Fibroblast of mammary gland (primary cell): ENCODE measurements at regions not wholly inside any gene's neighbourhood (a gene's known extent, or its start where the extent isn't known, plus 50 kb on each side); places are given as distances from the start of the nearest gene placed in this dataset.

ENCODE experiments used
- DNase-seq: peaks from one replicate; pipeline ENCODE4 v3.0.0-alpha.2; 2010; ENCODE audit warnings: low read depth
- H3K4me3 ChIP-seq: 2 replicates; pipeline ENCODE4 v1.5.1; 2011; ENCODE audit warnings: low read depth, mild to moderate bottlenecking, low read length, moderate library complexity; ENCODE audit not compliant: control insufficient read depth
- TF ChIP-seq, protein P1 (sequence below): conservative IDR thresholded peaks from 2 replicates; pipeline ENCODE4 v1.5.1; 2011; ENCODE audit warnings: low read depth, low read length, inconsistent platforms; ENCODE audit not compliant: control insufficient read depth, insufficient read depth

GRCh38 chr7:153507885-153508284, 544.3 kb upstream of the DPP6 start:
- no peak for DNase-seq
- H3K4me3 ChIP-seq: no peak overlapping the region
- TF ChIP-seq, protein P1, sequence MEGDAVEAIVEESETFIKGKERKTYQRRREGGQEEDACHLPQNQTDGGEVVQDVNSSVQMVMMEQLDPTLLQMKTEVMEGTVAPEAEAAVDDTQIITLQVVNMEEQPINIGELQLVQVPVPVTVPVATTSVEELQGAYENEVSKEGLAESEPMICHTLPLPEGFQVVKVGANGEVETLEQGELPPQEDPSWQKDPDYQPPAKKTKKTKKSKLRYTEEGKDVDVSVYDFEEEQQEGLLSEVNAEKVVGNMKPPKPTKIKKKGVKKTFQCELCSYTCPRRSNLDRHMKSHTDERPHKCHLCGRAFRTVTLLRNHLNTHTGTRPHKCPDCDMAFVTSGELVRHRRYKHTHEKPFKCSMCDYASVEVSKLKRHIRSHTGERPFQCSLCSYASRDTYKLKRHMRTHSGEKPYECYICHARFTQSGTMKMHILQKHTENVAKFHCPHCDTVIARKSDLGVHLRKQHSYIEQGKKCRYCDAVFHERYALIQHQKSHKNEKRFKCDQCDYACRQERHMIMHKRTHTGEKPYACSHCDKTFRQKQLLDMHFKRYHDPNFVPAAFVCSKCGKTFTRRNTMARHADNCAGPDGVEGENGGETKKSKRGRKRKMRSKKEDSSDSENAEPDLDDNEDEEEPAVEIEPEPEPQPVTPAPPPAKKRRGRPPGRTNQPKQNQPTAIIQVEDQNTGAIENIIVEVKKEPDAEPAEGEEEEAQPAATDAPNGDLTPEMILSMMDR: no peak

- TF ChIP-seq, protein P1: no peak
- no peak for DNase-seq
- no peak overlapping the region for H3K4me3 ChIP-seq
These were observed 542.4 kb upstream of the DPP6 start for GRCh38 chr7:153509768-153510167.

DNA sequence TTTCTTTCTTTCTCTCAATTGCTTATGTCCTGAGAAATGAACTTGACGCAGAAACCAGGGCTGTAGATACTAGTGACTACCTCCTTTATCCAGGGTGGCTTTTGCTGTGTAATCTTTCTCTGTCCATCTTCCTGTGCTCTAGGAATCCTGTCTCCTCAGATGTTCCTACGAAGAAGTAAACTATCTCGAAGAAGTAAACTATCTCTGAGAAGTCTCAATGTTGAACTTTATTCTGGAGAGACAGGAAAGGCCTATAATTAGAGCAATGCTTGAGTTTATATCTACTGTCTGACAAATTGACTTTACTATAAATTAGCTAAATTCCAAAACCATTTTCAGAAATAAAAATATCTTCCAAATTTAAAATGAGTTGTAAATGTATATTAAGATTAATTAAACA, 541.5 kb upstream of the DPP6 start:
- TF ChIP-seq, protein P1: no peak
- DNase-seq: no peak
- no peak overlapping the region for H3K4me3 ChIP-seq

DNA sequence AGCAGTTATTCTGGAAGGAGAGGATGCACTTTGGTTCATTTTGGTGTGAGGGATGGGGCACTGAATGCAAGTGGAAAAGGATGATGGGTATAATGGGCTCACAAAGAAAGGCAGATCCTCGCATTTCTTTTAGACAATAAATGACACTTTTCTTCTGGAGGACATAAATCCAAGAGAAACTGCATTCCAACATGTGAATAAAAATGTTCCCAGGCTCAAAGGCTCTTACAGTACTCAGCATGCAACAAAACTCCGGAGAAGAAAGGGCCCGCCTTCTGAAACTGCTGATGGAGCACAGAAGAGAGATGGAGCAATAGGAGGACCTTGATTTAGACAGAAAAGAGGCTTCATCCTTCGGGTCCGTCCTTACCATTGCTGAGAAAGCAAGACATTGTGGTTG, 538.2 kb upstream of the DPP6 start:
- TF ChIP-seq, protein P1: no peak
- H3K4me3 ChIP-seq: no peak overlapping the region
- no peak for DNase-seq

- no peak for DNase-seq
- no peak overlapping the region for H3K4me3 ChIP-seq
- TF ChIP-seq, protein P1: no peak
These were observed 536.8 kb upstream of the DPP6 start for GRCh38 chr7:153515359-153515758.

GRCh38 chr7:153518201-153518984, 533.8 kb upstream of the DPP6 start:
- TF ChIP-seq, protein P1: no peak
- DNase-seq: no peak
- no peak overlapping the region for H3K4me3 ChIP-seq
